Upper lobe of left lung (tissue), 6 donors: ENCODE measurements at regions not wholly inside any gene's neighbourhood (a gene's known extent, or its start where the extent isn't known, plus 50 kb on each side); places are given as distances from the start of the nearest gene placed in this dataset.

Source experiments
- ATAC-seq, 2 donors: fragments of 200-7000 bp; cut with Tn5 transposase; one replicate each; pipeline ENCODE4 v1.9.1; 2022; ENCODE audit warnings: mild to moderate bottlenecking in 2 of 2, moderate library complexity in 2 of 2; ENCODE audit not compliant: low FRiP score in 2 of 2
- DNase-seq, 2 donors: peaks; one replicate each; pipeline ENCODE4 v3.0.0-alpha.2; 2019 to 2020
- H3K27ac ChIP-seq, 4 donors: fragments of 200-600 bp; sonication (generic); one replicate each; pipeline ENCODE4 v1.5.1; 2016 to 2019
- H3K27me3 ChIP-seq, 4 donors: fragments of 200-600 bp; sonication (generic); one replicate each; pipeline ENCODE4 v1.5.1; 2017 to 2019
- H3K36me3 ChIP-seq, 4 donors: fragments of 200-600 bp; sonication (generic); one replicate each; pipeline ENCODE4 v1.5.1; 2016 to 2019
- H3K4me1 ChIP-seq, 4 donors: fragments of 200-600 bp; sonication (generic); one replicate each; pipeline ENCODE4 v1.5.1; 2018 to 2019
- H3K4me3 ChIP-seq, 4 donors: fragments of 200-600 bp; sonication (generic); one replicate each; pipeline ENCODE4 v1.5.1; 2017 to 2019; ENCODE audit warnings: mild to moderate bottlenecking in 2 of 4, moderate library complexity in 1 of 4
- H3K9me3 ChIP-seq, 4 donors: fragments of 200-600 bp; sonication (generic); one replicate each; pipeline ENCODE4 v1.5.1; 2018 to 2019
- EP300 ChIP-seq, 4 donors: sonication (generic); formaldehyde crosslinking; IDR thresholded peaks; one replicate each; pipeline ENCODE4 v1.5.1; 2017; ENCODE audit warnings: antibody characterized with exemption in 4 of 4, control low read depth in 2 of 4
- POLR2A ChIP-seq, 4 donors: fragments of 450-650 bp; IDR thresholded peaks; one replicate each; pipeline ENCODE4 v1.5.1; 2016 to 2017; ENCODE audit warnings: antibody characterized with exemption in 4 of 4, mild to moderate bottlenecking in 2 of 4
- POLR2AphosphoS5 ChIP-seq, 2 donors: sonication (generic); formaldehyde crosslinking; IDR thresholded peaks; one replicate each; pipeline ENCODE4 v1.5.1; 2017; ENCODE audit warnings: antibody characterized with exemption in 2 of 2
- WGBS, 2 donors: methylation state at CpG; one replicate each; pipeline ENCODE4 v1.1.5; 2017 to 2018; 5-methylcytosine and 5-hydroxymethylcytosine counted together
- TF ChIP-seq, protein P1 (sequence below), 6 experiments: fragments of 450-650 bp in 4 of 6; fragments of 200-600 bp in 2 of 6; sonication (generic) in 2 of 6; IDR thresholded peaks; one replicate each; pipeline ENCODE4 v1.5.1; 2016 to 2019; ENCODE audit warnings: antibody characterized with exemption in 6 of 6
- donor health status: DM: no; HTN: no; CAD: no; lungs with moderate emphysema.
- donor health status: DM: no; HTN: yes; CAD: no; lungs with severe emphysema.

DNA sequence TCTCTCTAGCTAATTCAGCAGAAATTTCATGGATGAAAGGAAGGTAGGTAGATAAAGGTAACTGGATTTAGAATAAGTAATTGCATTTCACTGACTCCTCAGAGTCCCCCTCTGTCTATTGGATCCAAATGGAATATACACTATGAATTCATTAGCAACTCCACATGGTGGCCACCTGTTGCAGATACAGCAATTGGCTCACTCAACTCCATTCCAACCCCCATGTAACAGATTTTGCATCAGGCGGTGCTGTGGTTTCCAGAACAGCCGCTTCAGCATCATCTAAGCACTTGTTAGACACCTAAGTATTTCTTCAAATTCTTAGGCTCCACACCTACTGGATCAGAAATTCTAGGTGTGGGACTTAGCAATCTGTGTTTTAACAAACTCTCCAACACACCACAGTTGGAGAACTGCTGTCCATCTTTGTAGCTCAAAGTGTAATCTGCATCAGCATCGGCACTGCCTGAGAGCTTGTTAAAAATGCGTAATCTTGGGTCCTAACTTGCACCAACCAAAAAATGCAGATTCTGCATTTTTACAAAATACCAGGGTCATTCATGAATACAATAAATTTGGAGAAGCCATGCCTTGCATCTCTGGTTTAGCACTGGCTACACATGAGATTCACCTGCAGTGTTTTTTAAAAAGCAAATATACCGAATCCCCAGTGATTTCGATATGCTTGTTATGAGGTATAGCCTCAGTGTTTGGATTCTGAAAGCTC is 413.8 kb upstream of the CD180 start:
- H3K27me3 ChIP-seq, result no peaks in the 10 kb centered on the region
- DNase-seq (no peak), ATAC-seq (no peak)
- no peak overlapping the region for H3K4me3 ChIP-seq
- WGBS, 2 donors, result 90 to 97% methylated on average over 6 of the region's 6 CpGs
- TF ChIP-seq, protein P1, sequence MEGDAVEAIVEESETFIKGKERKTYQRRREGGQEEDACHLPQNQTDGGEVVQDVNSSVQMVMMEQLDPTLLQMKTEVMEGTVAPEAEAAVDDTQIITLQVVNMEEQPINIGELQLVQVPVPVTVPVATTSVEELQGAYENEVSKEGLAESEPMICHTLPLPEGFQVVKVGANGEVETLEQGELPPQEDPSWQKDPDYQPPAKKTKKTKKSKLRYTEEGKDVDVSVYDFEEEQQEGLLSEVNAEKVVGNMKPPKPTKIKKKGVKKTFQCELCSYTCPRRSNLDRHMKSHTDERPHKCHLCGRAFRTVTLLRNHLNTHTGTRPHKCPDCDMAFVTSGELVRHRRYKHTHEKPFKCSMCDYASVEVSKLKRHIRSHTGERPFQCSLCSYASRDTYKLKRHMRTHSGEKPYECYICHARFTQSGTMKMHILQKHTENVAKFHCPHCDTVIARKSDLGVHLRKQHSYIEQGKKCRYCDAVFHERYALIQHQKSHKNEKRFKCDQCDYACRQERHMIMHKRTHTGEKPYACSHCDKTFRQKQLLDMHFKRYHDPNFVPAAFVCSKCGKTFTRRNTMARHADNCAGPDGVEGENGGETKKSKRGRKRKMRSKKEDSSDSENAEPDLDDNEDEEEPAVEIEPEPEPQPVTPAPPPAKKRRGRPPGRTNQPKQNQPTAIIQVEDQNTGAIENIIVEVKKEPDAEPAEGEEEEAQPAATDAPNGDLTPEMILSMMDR (IDR thresholded peaks at IDR 0.05), result no peak
- TF ChIP-seq POLR2AphosphoS5 (IDR thresholded peaks at IDR 0.05), result no peak
- no peak for TF ChIP-seq POLR2A (IDR thresholded peaks at IDR 0.05)
- H3K27ac ChIP-seq, result no peak overlapping the region
- H3K36me3 ChIP-seq, result no peaks in the 10 kb centered on the region
- H3K9me3 ChIP-seq, result no peaks in the 10 kb centered on the region
- no peaks in the 10 kb centered on the region for H3K4me1 ChIP-seq

DNA sequence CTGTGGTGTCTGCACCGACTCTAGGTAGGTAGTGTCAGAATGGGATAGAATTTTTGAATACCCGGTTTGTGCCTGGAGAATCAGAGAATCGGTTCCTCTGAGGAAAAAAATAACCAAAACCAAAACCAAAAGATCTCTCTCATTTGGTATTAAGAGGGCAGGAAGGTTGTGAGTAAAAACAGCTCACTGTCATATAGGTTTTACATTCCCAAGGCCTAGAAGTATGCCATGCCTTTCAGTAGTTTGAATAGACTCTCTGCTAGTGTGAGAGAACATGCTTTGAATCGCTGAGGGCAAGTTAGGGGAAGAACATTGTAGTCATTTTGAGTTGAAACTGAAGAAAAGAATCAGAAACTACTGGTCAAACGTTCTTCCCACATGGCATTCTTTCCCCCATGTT is 411.4 kb upstream of the CD180 start:
- H3K27ac ChIP-seq, result no peak overlapping the region
- DNase-seq (no peak), ATAC-seq (no peak)
- H3K27me3 ChIP-seq, result no peaks in the 10 kb centered on the region
- H3K4me3 ChIP-seq, result no peak overlapping the region
- 91 to 94% methylated on average over 5 of the region's 5 CpGs for WGBS, 2 donors
- H3K4me1 ChIP-seq, result no peaks in the 10 kb centered on the region
- no peaks in the 10 kb centered on the region for H3K9me3 ChIP-seq
- TF ChIP-seq, protein P1 (IDR thresholded peaks at IDR 0.05), result no peak
- TF ChIP-seq POLR2AphosphoS5 (IDR thresholded peaks at IDR 0.05), result no peak
- TF ChIP-seq EP300 (IDR thresholded peaks at IDR 0.05), result no peak
- no peak for TF ChIP-seq POLR2A (IDR thresholded peaks at IDR 0.05)
- no peaks in the 10 kb centered on the region for H3K36me3 ChIP-seq

DNA sequence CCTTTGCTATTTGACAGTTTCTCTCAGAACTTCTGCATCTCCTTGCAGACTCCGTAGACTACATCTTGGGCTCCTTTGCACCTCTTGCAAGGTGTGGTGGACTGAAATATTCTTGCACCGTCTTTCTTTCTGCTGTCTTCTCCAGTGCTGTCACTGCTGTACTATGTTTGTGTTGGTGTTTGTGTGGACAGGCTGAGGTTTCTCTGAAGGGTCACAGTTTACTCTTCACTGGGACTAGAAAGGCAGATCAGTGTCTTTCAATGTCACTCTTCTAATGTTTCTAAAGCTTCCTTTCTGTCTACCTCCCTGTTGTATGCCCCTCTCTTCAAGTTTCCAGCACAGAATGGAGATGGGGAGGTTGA is 410.0 kb upstream of the CD180 start:
- 88 to 96% methylated on average over 2 of the region's 2 CpGs for WGBS, 2 donors
- ATAC-seq, result no peak

DNA sequence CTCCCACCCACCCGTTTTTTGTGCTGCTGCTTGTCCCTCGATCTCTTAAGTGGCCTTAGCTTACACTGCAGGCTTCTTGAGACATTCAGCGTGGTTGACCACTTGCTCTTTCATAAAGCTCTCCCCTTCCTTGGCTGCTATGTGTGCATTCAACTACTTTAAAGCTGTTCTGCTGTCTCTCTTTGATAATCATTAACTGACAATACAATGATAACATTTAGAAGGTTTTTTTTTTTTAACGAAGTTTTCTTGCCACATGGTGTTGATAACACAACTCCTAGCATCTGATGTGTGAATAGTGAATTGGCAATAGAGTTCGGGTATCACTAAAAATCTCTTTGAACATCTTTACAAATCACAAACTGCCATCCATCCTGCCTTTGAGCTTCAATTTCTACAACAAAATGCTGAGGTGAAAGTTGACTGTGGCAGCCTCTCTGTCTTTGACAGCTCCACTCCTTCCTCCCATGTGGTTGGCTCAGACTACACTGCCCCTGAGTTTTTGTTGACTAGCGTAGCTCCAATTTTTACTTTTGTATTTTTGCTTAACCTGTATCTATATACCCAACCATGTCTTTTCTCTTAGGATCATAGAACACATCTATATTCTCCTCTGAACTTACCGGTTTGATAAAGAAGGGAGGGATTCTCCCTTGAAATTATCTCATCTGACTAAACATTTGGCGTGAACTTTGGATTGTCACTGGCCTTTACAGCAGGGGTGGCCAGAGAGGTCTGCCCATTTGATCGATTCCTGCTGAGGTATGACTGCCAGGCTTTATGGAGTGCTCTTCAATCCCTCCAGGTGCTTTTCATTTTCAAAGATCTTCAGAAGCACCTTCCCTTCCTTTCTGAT is 409.4 kb upstream of the CD180 start:
- Histone ChIP-seq H3K4me3 (no peak overlapping the region), H3K27me3 (no peaks in the 10 kb centered on the region), H3K9me3 (no peaks in the 10 kb centered on the region), H3K27ac (no peak overlapping the region), H3K36me3 (no peaks in the 10 kb centered on the region), H3K4me1 (no peaks in the 10 kb centered on the region)
- TF ChIP-seq POLR2AphosphoS5 (IDR thresholded peaks at IDR 0.05) (no peak), POLR2A (IDR thresholded peaks at IDR 0.05) (no peak), EP300 (IDR thresholded peaks at IDR 0.05) (no peak)
- TF ChIP-seq, protein P1 (IDR thresholded peaks at IDR 0.05), result no peak
- WGBS, 2 donors, result 79% methylated on average over 9 of the region's 9 CpGs
- DNase-seq (no peak), ATAC-seq (no peak)

More for the DNA sequence above, 410.0 kb upstream of the CD180 start:
- H3K36me3 ChIP-seq, result no peaks in the 10 kb centered on the region
- no peak overlapping the region for H3K27ac ChIP-seq
- no peak overlapping the region for H3K4me3 ChIP-seq
- H3K27me3 ChIP-seq, result no peaks in the 10 kb centered on the region
- H3K4me1 ChIP-seq, result no peaks in the 10 kb centered on the region
- DNase-seq, result no peak
- no peaks in the 10 kb centered on the region for H3K9me3 ChIP-seq
- no peak for TF ChIP-seq POLR2AphosphoS5 (IDR thresholded peaks at IDR 0.05)
- no peak for TF ChIP-seq POLR2A (IDR thresholded peaks at IDR 0.05)
- no peak for TF ChIP-seq EP300 (IDR thresholded peaks at IDR 0.05)
- TF ChIP-seq, protein P1 (IDR thresholded peaks at IDR 0.05), result no peak
